Ishikawa (cell line): ENCODE measurements at regions not wholly inside any gene's neighbourhood (a gene's known extent, or its start where the extent isn't known, plus 50 kb on each side); places are given as distances from the start of the nearest gene placed in this dataset.

Source experiments
- CEBPB ChIP-seq: IDR thresholded peaks from 2 replicates; pipeline ENCODE4 v1.6.1; 2012
- CREB1 ChIP-seq: IDR thresholded peaks from 2 replicates; pipeline ENCODE4 v1.6.1; 2012; ENCODE audit warnings: low read depth
- EGR1 ChIP-seq: IDR thresholded peaks from 2 replicates; pipeline ENCODE4 v1.6.1; 2012
- EP300 ChIP-seq: IDR thresholded peaks from 2 replicates; pipeline ENCODE4 v1.6.1; 2012; ENCODE audit warnings: borderline replicate concordance
- FOXM1 ChIP-seq: IDR thresholded peaks from 2 replicates; pipeline ENCODE4 v1.6.1; 2012; ENCODE audit warnings: low read depth, borderline replicate concordance
- NFIC ChIP-seq: IDR thresholded peaks from 2 replicates; pipeline ENCODE4 v1.6.1; 2012
- RAD21 ChIP-seq: IDR thresholded peaks from 2 replicates; pipeline ENCODE4 v1.6.1; 2012; ENCODE audit warnings: low read depth
- TAF1 ChIP-seq: IDR thresholded peaks from 2 replicates; pipeline ENCODE4 v1.6.1; 2012; ENCODE audit warnings: low read depth, mild to moderate bottlenecking
- TCF12 ChIP-seq: IDR thresholded peaks from 2 replicates; pipeline ENCODE4 v1.6.1; 2012; ENCODE audit warnings: low read depth
- TEAD4 ChIP-seq: IDR thresholded peaks from 2 replicates; pipeline ENCODE4 v1.6.1; 2012
- YY1 ChIP-seq: IDR thresholded peaks from 2 replicates; pipeline ENCODE4 v1.6.1; 2012; ENCODE audit warnings: low read depth
- ZBTB7A ChIP-seq: IDR thresholded peaks from 2 replicates; pipeline ENCODE4 v1.6.1; 2012; ENCODE audit warnings: low read depth
- TF ChIP-seq, protein P1 (sequence below): IDR thresholded peaks from 2 replicates; pipeline ENCODE4 v1.6.1; 2012
- TF ChIP-seq, protein P2 (sequence below): IDR thresholded peaks from 2 replicates; pipeline ENCODE4 v1.6.1; 2012
- TF ChIP-seq, protein P3 (sequence below): IDR thresholded peaks from 2 replicates; pipeline ENCODE4 v1.6.1; 2012; ENCODE audit warnings: low read depth, mild to moderate bottlenecking

DNA sequence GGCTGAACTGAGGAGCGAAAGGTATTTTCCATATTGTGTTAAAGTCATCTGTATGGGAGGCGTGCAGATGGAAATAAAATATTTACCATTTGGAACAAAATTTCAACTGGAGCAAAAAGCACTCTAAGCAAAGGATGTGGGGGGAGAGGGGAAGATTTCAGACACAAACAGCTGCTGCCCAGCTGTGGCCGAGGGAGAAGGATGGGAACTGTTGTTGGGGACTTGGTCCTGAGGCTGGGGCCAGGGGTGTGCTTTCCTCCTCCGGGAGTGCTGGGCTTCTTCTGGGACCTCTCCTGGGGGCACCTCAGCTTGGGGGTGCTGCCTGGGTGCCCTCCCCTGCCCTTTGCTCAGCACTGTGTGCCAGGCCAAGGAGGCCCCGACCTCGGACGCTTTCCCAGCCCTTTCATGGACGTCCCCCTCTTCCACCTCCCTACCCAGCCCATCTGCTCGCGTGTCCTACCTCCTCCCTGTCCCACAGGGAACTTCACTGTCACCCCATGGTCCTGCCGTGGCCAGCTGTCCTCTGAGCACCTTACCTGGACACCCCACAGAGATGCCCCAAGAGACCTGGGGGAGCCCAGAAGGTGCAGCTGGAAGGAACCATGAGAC is 101.9 kb upstream of the COL5A1 start:
- TF ChIP-seq EGR1 (no peak), CREB1 (no peak), TCF12 (no peak), NFIC (no peak), EP300 (no peak), CEBPB (no peak), RAD21 (no peak), YY1 (no peak), ZBTB7A (no peak), FOXM1 (no peak), TEAD4 (no peak), TAF1 (no peak)
- TF ChIP-seq, protein P1, sequence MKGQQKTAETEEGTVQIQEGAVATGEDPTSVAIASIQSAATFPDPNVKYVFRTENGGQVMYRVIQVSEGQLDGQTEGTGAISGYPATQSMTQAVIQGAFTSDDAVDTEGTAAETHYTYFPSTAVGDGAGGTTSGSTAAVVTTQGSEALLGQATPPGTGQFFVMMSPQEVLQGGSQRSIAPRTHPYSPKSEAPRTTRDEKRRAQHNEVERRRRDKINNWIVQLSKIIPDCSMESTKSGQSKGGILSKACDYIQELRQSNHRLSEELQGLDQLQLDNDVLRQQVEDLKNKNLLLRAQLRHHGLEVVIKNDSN, result no peak
- TF ChIP-seq, protein P2, sequence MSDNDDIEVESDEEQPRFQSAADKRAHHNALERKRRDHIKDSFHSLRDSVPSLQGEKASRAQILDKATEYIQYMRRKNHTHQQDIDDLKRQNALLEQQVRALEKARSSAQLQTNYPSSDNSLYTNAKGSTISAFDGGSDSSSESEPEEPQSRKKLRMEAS, result no peak
- TF ChIP-seq, protein P3, sequence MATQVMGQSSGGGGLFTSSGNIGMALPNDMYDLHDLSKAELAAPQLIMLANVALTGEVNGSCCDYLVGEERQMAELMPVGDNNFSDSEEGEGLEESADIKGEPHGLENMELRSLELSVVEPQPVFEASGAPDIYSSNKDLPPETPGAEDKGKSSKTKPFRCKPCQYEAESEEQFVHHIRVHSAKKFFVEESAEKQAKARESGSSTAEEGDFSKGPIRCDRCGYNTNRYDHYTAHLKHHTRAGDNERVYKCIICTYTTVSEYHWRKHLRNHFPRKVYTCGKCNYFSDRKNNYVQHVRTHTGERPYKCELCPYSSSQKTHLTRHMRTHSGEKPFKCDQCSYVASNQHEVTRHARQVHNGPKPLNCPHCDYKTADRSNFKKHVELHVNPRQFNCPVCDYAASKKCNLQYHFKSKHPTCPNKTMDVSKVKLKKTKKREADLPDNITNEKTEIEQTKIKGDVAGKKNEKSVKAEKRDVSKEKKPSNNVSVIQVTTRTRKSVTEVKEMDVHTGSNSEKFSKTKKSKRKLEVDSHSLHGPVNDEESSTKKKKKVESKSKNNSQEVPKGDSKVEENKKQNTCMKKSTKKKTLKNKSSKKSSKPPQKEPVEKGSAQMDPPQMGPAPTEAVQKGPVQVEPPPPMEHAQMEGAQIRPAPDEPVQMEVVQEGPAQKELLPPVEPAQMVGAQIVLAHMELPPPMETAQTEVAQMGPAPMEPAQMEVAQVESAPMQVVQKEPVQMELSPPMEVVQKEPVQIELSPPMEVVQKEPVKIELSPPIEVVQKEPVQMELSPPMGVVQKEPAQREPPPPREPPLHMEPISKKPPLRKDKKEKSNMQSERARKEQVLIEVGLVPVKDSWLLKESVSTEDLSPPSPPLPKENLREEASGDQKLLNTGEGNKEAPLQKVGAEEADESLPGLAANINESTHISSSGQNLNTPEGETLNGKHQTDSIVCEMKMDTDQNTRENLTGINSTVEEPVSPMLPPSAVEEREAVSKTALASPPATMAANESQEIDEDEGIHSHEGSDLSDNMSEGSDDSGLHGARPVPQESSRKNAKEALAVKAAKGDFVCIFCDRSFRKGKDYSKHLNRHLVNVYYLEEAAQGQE, result no peak

DNA sequence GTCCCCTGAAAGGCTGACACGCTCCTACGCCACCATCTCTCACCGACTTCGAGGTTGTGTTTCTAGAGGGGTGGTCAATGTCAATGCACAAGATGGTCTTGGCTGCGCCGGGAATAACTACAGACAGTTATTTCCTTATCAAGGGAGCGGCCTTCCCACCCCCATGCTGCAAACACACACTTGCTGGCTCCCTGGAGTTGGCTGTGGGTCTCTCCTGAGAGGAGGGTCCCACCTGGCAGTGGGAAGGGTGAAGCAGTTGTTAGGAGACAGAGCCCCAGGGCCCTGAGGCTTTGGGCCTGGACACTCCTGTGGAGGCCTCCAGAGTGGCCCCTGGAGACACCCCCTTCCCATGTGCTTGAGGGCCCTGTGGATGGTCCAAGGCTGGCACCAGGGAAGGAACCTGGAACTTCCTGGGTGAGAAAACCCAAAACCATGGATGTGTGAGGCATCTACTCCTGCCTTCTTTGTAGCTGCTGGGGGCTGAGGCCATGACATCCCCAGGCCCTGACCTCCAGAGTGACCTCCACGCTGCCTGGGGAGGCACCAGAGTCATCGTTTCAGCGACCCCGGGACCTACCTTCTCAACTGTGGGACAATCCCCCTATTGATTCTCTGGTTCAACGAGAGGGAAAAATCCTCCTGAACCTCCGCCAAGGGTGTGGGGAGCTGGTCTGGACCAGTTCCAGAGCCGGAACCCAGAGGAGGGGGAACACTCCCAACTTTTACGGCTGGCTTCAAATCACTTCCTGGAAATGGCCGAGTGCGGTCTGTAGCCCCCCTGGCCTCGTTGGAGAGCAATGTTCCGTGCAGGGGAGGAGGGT is 101.1 kb upstream of the COL5A1 start:
- TF ChIP-seq ZBTB7A (no peak), EGR1 (no peak), YY1 (no peak), TCF12 (no peak), NFIC (no peak), CREB1 (no peak), TAF1 (no peak), CEBPB (no peak), EP300 (no peak), TEAD4 (no peak), FOXM1 (no peak), RAD21 (no peak)
- TF ChIP-seq, protein P2, result no peak
- TF ChIP-seq, protein P1, result no peak
- TF ChIP-seq, protein P3, result no peak

DNA sequence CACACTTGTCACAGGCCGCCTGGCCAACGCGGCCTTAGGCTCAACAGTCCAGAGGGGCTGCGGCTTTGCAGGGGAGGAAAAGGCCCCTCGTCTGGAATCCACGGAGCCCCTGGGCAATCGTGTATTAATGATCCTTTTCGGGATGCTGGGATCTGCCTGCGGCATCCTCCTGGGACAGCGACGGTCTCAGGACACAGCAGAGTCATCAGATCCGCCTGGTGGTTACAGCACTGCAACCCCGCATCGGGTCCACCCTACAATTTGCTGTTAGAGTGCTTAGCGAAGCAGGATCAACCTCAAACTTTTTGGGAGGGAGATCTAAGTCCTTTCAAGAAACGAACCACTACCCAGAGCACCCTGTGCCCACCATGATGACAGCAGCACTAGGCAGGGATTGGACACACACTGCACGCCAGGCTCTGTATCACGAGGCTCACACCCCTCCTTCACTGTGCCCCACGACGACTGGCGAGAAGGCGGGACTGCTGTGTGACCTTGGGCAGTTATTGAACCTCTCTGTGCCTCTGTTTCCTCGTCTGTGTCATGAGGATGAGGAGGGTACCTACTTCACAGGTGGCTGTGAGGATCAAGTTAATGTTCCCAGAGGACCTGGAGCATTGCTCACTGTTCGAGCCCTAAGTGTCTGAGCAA is 100.4 kb upstream of the COL5A1 start:
- TF ChIP-seq EP300 (no peak), TEAD4 (no peak), CEBPB (no peak), FOXM1 (no peak), EGR1 (no peak), CREB1 (no peak)
- TF ChIP-seq, protein P3, result no peak
- TF ChIP-seq, protein P2, result no peak
